Activated CD8-positive, alpha-beta T cell treated with anti-CD3 and anti-CD28 coated beads, Interleukin-2, amount 10 ng/mL, durations not matched to agents 7 days and 5 days (primary cell): ENCODE measurements at regions not wholly inside any gene's neighbourhood (a gene's known extent, or its start where the extent isn't known, plus 50 kb on each side); places are given as distances from the start of the nearest gene placed in this dataset.

Experiments used
- ATAC-seq: fragments of 150-1000 bp; cut with Tn5 transposase; one replicate; pipeline ENCODE4 v1.10.0; 2021; ENCODE audit warnings: moderate library complexity
- CTCF ChIA-PET: fragments of 350-600 bp; sonication (Branson Sonifier 250); formaldehyde crosslinking; loops from one replicate; lab custom pipeline; 2021; ENCODE audit warnings: antibody characterized with exemption; lab: Charles Lee
- POLR2A ChIA-PET: fragments of 350-600 bp; sonication (Branson Sonifier 250); formaldehyde crosslinking; loops from one replicate; lab custom pipeline; 2021; ENCODE audit warnings: antibody characterized with exemption; lab: Charles Lee
- DNase-seq: peaks from one replicate; pipeline ENCODE4 v3.0.0-alpha.2; 2020
- H3K27ac Mint-ChIP-seq: one replicate; pipeline ENCODE4 v1.8.0; 2021; ENCODE audit warnings: mild to moderate bottlenecking, mixed read lengths
- H3K27me3 Mint-ChIP-seq: one replicate; pipeline ENCODE4 v1.8.0; 2021; ENCODE audit warnings: low read depth, mixed read lengths
- H3K36me3 Mint-ChIP-seq: one replicate; pipeline ENCODE4 v1.8.0; 2021; ENCODE audit warnings: low read depth, mixed read lengths
- H3K4me1 Mint-ChIP-seq: one replicate; pipeline ENCODE4 v1.8.0; 2021; ENCODE audit warnings: low read depth, mixed read lengths
- H3K4me3 Mint-ChIP-seq: one replicate; pipeline ENCODE4 v1.8.0; 2021; ENCODE audit warnings: mild to moderate bottlenecking, mixed read lengths
- H3K9me3 Mint-ChIP-seq: one replicate; pipeline ENCODE4 v1.8.0; 2022; ENCODE audit warnings: mixed read lengths; ENCODE audit not compliant: insufficient read depth

DNA sequence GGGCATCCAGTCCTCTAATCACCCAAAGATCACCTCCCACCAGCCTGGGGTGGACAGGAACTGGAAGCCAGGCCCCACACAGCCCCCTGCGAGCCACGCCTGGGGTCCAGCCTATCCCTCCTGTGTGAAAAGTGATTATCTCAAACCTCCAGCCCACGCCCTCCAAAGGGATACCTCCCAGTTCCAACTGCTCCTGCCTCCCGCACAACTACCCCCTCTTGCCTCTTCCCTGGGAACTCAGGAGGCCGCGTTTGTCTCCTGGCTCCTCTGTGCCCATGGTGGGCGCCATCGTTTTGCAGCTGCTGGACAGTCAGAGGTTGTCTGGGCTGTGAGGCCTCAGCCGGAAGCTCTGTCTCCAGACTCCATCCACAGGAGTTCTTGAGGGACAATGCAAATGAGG lies 305.9 kb downstream of the AJAP1 start:
- DNase-seq (no peak), ATAC-seq (no peak)
- H3K27me3 Mint-ChIP-seq, result no peaks in the 10 kb centered on the region
- no peaks in the 10 kb centered on the region for H3K36me3 Mint-ChIP-seq
- H3K27ac Mint-ChIP-seq, result no peak overlapping the region
- no peak overlapping the region for H3K4me3 Mint-ChIP-seq
- H3K9me3 Mint-ChIP-seq, result no peaks in the 10 kb centered on the region
- POLR2A ChIA-PET, result no interaction called here
- CTCF ChIA-PET, result no interaction called here
- no peaks in the 10 kb centered on the region for H3K4me1 Mint-ChIP-seq

DNA sequence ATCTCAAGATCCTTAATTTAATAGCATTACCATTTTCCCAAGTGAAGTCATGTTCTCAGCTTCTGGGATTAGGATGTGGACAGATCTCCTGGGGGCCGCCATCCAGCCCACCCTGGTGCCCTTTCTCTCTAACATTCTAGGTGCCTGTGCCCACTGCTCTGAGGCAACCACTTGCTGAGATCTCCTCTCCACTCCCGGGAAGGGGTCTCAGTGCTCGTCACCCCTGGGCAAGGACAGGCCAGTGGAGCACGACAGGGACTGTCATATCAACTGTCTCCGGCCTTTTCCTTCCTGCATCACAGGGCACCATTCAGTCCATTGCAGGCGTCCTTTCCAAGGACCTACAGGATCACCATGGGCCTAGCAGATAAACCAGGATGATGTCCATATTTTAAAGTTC lies 304.8 kb downstream of the AJAP1 start:
- Mint-ChIP-seq H3K27me3 (no peaks in the 10 kb centered on the region), H3K4me1 (no peaks in the 10 kb centered on the region), H3K9me3 (no peaks in the 10 kb centered on the region), H3K36me3 (no peaks in the 10 kb centered on the region), H3K4me3 (no peak overlapping the region), H3K27ac (no peak overlapping the region)
- ChIA-PET POLR2A (no interaction called here), CTCF (no interaction called here)
- no peak for DNase-seq
- ATAC-seq, result no peak

DNA sequence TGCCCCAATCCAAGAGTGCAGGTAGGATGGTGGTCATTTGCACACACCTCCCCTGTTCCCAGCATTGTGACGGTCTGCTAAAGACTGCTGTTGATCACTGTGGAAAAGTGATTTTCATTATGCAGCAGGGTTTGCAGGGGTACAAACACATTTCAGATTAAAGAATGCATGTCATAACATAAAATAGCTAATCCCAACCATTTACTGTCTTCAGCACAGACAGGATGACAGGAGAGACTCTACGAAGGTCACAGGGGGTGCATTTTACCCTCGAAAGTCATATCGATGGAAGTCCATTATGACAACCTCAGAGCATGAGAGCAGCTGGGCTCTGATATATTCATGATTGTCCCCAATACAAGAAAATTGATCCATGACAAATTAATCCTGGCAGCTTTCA lies 302.6 kb downstream of the AJAP1 start:
- POLR2A ChIA-PET, result no interaction called here
- no peaks in the 10 kb centered on the region for H3K9me3 Mint-ChIP-seq
- H3K27me3 Mint-ChIP-seq, result no peaks in the 10 kb centered on the region
- H3K36me3 Mint-ChIP-seq, result no peaks in the 10 kb centered on the region
- no peak overlapping the region for H3K27ac Mint-ChIP-seq
- ATAC-seq (no peak), DNase-seq (no peak)
- H3K4me1 Mint-ChIP-seq, result no peaks in the 10 kb centered on the region
- CTCF ChIA-PET, result no interaction called here
- no peak overlapping the region for H3K4me3 Mint-ChIP-seq

DNA sequence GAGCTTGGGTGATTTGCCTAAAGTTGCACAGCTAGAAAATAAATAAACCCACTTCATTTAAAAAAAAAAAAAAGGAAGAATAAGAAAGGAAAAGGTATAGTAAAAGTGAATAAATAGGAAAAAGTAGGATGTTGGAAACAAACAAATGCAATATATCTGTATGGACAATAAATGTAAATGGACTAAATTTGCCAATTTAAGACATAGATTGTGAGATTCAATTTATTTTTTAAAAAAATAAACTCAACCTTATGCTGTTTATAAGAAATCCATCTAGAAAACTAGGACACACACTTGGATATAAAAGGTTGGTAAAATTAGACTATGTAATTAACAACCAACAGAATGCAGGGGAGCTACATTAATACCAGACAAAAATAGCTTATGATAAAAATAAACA lies 300.0 kb downstream of the AJAP1 start:
- Mint-ChIP-seq H3K36me3 (no peaks in the 10 kb centered on the region), H3K27ac (no peak overlapping the region), H3K9me3 (no peaks in the 10 kb centered on the region), H3K4me3 (no peak overlapping the region), H3K27me3 (no peaks in the 10 kb centered on the region), H3K4me1 (no peaks in the 10 kb centered on the region)
- ATAC-seq (no peak), DNase-seq (no peak)
- ChIA-PET POLR2A (interaction anchor here (0.6 kb wide), 1 partner anchor 11 kb away, joined by 3 read pairs; no protein-coding TSS in a partner anchor), CTCF (no interaction called here)

DNA sequence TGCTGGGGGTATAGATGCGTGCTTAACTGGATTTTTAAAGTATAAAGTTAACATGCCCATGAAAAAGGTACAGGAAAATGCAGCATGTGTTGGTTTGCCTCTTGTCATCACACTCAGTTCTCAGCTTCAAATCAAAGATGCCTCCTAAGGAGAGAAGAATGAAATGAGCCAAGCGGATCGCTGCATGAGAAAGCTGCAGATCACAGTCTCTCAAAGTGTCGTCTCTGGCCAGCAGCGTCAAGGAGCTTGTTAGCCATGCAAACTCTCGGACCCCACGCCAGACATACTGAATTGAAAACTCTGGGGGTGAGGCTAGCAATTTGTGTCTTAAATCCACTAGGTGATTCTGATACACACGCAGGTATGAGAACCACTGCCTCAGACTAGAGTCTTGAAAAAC lies 297.2 kb downstream of the AJAP1 start:
- no peaks in the 10 kb centered on the region for H3K36me3 Mint-ChIP-seq

DNA sequence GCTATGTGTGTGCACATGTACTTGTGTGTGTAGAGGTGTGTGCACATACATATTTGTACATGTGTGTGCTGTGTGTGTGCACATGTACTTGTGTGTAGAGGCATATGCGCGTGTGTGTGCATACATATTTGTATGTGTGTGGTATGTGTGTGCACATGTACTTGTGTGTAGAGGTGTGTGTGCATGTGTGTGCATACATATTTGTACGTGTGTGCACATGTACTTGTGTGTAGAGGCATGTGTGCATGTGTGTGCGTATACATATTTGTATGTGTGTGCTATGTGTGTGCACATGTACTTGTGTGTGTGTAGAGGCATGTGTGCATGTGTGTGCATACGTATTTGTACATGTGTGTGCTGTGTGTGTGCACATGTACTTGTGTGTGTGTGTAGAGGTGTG lies 291.9 kb downstream of the AJAP1 start:
- no peaks in the 10 kb centered on the region for H3K36me3 Mint-ChIP-seq

More for the DNA sequence above, 297.2 kb downstream of the AJAP1 start:
- ChIA-PET CTCF (no interaction called here), POLR2A (no interaction called here)
- Mint-ChIP-seq H3K27me3 (no peaks in the 10 kb centered on the region), H3K9me3 (no peaks in the 10 kb centered on the region), H3K27ac (no peak overlapping the region), H3K4me3 (no peak overlapping the region), H3K4me1 (no peaks in the 10 kb centered on the region)
- ATAC-seq (no peak), DNase-seq (no peak)

DNA sequence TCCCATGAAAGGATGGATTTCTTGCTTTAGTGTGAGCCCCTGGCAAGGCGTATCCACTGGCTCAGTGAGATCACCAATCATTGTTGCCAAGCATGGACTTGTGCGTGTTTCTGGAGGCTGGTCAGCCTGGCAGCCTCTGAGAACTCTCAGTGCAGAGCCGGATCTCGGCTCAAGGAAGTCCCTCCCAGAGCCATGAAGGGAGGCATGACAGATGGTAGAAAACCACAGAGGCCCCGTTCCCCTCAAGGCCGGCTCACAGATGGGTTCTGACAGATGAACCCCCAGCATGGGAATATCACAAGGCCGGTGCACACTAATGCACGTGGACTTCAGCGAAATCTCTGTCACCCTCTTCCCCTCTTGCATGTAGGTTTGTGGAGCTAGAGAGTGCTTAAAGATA lies 290.5 kb downstream of the AJAP1 start:
- Mint-ChIP-seq H3K4me3 (no peak overlapping the region), H3K36me3 (no peaks in the 10 kb centered on the region)

More for the DNA sequence above, 291.9 kb downstream of the AJAP1 start:
- CTCF ChIA-PET, result no interaction called here
- H3K27ac Mint-ChIP-seq, result no peak overlapping the region
- H3K27me3 Mint-ChIP-seq, result no peaks in the 10 kb centered on the region
- H3K4me3 Mint-ChIP-seq, result no peak overlapping the region
- H3K4me1 Mint-ChIP-seq, result no peaks in the 10 kb centered on the region
- ATAC-seq, result no peak
- DNase-seq, result no peak
- H3K9me3 Mint-ChIP-seq, result no peaks in the 10 kb centered on the region
- POLR2A ChIA-PET, result no interaction called here

DNA sequence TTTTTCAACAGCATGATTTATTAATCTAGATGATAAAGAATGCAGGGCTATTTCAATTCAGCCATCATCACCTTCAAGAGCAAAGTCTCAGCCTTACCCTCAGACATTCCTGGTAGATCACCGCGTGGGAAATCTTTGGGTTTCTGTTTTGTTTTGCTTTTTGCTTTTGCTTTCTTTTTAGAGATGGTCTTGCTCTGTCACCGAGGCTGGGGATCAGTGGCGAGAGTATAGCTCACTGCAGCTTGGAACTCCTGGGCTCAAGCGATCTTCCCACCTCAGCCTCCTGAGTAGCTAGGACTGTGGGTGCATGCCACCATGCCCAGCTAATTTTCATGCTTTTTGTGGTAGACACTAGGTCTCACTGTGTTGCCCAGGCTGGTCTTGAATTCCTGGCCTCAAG lies 289.7 kb downstream of the AJAP1 start:
- no peak overlapping the region for H3K27ac Mint-ChIP-seq
- no peaks in the 10 kb centered on the region for H3K27me3 Mint-ChIP-seq
- H3K36me3 Mint-ChIP-seq, result no peaks in the 10 kb centered on the region
- POLR2A ChIA-PET, result no interaction called here
- H3K4me3 Mint-ChIP-seq, result no peak overlapping the region
- no peak for DNase-seq
- no peaks in the 10 kb centered on the region for H3K4me1 Mint-ChIP-seq
- ATAC-seq, result no peak
- H3K9me3 Mint-ChIP-seq, result peaks cover 8% of the 10 kb centered on the region
- CTCF ChIA-PET, result no interaction called here

More for the DNA sequence above, 290.5 kb downstream of the AJAP1 start:
- H3K9me3 Mint-ChIP-seq, result no peaks in the 10 kb centered on the region
- DNase-seq (no peak), ATAC-seq (no peak)
- ChIA-PET CTCF (interaction anchor here (0.5 kb wide), 1 partner anchor 14 kb away, joined by 3 read pairs; no protein-coding TSS in a partner anchor), POLR2A (no interaction called here)
- H3K27ac Mint-ChIP-seq, result no peak overlapping the region
- no peaks in the 10 kb centered on the region for H3K4me1 Mint-ChIP-seq
- no peaks in the 10 kb centered on the region for H3K27me3 Mint-ChIP-seq

DNA sequence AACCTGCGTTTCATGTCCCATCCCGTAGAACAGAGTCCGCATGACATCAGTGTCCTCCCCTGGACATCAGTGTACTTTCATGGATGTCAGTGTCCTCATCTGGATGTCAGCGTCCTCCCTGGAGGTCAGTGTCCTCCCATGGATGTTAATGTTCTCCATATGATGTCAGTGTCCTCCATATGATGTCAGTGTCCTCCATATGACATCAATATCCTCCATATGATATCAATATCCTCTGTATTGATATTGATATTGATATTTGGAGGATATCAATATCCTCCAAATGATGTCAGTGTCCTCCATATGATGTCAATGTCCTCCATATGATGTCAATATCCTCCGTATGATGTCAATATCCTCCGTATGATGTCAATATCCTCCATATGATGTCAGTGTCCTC lies 284.9 kb downstream of the AJAP1 start:
- POLR2A ChIA-PET, result no interaction called here
- DNase-seq, result no peak
- H3K4me1 Mint-ChIP-seq, result no peaks in the 10 kb centered on the region
- no peak overlapping the region for H3K27ac Mint-ChIP-seq
- ATAC-seq, result no peak
- H3K27me3 Mint-ChIP-seq, result no peaks in the 10 kb centered on the region
- H3K9me3 Mint-ChIP-seq, result peaks cover 10% of the 10 kb centered on the region
- H3K4me3 Mint-ChIP-seq, result no peak overlapping the region
- H3K36me3 Mint-ChIP-seq, result no peaks in the 10 kb centered on the region
- CTCF ChIA-PET, result no interaction called here

DNA sequence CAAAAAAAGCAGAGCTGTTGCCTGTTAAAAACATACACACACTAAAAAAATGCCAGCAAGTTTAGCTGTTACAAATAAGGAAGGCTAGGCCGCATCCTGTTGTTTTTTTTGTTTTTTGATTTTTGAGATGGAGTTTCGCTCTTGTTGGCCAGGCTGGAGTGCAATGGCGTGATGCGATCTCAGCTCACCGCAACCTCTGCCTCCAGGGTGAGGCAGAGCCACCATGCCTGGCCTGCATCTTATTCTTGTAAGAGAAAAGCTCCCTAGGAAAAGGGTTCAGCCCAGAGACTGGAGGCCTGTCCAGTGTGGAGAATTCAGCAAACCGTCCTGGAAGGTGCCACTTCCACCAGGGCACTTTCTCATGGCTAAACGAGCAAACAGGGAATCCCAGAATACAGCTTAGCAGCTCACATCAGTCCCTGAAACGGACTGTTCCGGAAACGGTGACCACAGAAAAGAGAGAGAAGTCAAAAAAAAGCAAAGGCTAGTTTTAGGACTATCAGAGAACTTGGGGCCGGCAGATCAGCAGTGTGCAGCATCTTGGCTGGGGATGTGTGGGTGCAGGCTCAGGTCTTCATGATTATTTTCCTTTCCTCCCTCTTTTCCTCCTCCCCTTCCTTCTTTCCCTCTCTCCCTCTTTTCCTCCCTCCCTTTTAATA lies 283.6 kb downstream of the AJAP1 start:
- ChIA-PET CTCF (no interaction called here), POLR2A (no interaction called here)
- H3K36me3 Mint-ChIP-seq, result no peaks in the 10 kb centered on the region
- H3K27ac Mint-ChIP-seq, result no peak overlapping the region
- peaks cover 10% of the 10 kb centered on the region for H3K9me3 Mint-ChIP-seq
- no peak for DNase-seq
- ATAC-seq, result no peak
- no peaks in the 10 kb centered on the region for H3K4me1 Mint-ChIP-seq
- H3K4me3 Mint-ChIP-seq, result no peak overlapping the region
- H3K27me3 Mint-ChIP-seq, result no peaks in the 10 kb centered on the region

DNA sequence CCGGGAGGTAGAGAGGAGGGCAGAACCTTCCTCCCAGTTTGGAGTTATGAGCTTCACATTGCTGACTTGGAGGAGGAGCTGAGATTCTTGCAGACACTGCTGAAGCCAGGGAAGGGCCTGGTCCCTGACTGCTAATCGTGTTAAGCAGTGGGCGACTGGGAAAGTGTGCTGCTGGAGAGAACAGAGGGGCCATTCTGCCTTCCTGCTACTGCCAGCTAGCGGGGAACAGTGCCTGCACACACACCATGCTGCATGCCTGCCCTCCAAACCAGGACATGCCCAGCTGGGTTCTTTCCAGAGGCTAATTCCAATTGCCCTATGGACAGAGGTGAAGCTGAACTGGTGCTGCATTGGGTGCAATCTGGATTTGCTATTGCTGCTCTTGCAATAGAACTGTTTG lies 281.4 kb downstream of the AJAP1 start:
- no peaks in the 10 kb centered on the region for H3K36me3 Mint-ChIP-seq
- ChIA-PET CTCF (no interaction called here), POLR2A (no interaction called here)
- DNase-seq, result no peak
- no peak overlapping the region for H3K4me3 Mint-ChIP-seq
- peaks cover 10% of the 10 kb centered on the region for H3K9me3 Mint-ChIP-seq
- no peak for ATAC-seq
- no peaks in the 10 kb centered on the region for H3K4me1 Mint-ChIP-seq
- no peak overlapping the region for H3K27ac Mint-ChIP-seq
- H3K27me3 Mint-ChIP-seq, result no peaks in the 10 kb centered on the region

DNA sequence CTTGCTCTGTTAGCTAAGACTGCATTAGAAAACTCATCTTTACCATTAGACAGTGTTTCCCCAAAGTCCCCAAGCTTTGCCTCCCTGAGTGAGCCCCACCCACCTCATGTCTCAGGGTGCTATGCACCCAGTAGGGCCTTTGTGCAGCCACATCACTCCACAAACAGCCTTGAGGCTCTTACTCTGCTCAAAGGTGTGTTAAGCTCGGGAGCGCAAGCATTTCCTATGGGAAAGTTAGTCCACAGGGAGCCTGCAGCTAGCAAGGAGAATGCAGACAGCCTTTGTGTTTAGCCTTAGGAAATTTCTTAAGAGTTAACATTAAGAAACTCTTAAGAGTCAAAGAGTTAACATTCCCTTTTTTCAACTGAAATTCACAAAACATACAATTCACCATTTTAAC lies 278.8 kb downstream of the AJAP1 start:
- Mint-ChIP-seq H3K36me3 (no peaks in the 10 kb centered on the region), H3K9me3 (no peaks in the 10 kb centered on the region), H3K4me3 (no peak overlapping the region), H3K27me3 (no peaks in the 10 kb centered on the region), H3K27ac (no peak overlapping the region), H3K4me1 (no peaks in the 10 kb centered on the region)
- ATAC-seq (no peak), DNase-seq (no peak)
- ChIA-PET POLR2A (no interaction called here), CTCF (no interaction called here)
